Activated T-helper 17 cell treated with anti-CD3 and anti-CD28 coated beads, Interleukin-2, amount 50 U/mL, for 72 hours (primary cell): ENCODE measurements at regions not wholly inside any gene's neighbourhood (a gene's known extent, or its start where the extent isn't known, plus 50 kb on each side); places are given as distances from the start of the nearest gene placed in this dataset.
"Not testable (repeated sequence)": the region's sequence is repeated elsewhere in the genome, so short reads cannot be mapped to it uniquely, and the experiment has no call there.

Source experiments
- ATAC-seq: fragments of 150-1000 bp; cut with Tn5 transposase; replicated peaks from 2 replicates; pipeline ENCODE4 v1.10.0; 2021; ENCODE audit warnings: mild to moderate bottlenecking, moderate library complexity
- H3K27ac Mint-ChIP-seq: one replicate; pipeline ENCODE4 v1.8.0; 2022; ENCODE audit warnings: mixed read lengths
- H3K27me3 Mint-ChIP-seq: one replicate; pipeline ENCODE4 v1.8.0; 2022; ENCODE audit warnings: mixed read lengths
- H3K36me3 Mint-ChIP-seq: one replicate; pipeline ENCODE4 v1.8.0; 2022; ENCODE audit warnings: low read depth, mild to moderate bottlenecking, mixed read lengths
- H3K4me1 Mint-ChIP-seq: one replicate; pipeline ENCODE4 v1.8.0; 2022; ENCODE audit warnings: mixed read lengths
- H3K4me3 Mint-ChIP-seq: one replicate; pipeline ENCODE4 v1.8.0; 2022; ENCODE audit warnings: mild to moderate bottlenecking, mixed read lengths
- H3K9me3 Mint-ChIP-seq: one replicate; pipeline ENCODE4 v1.8.0; 2022; ENCODE audit warnings: mixed read lengths

DNA sequence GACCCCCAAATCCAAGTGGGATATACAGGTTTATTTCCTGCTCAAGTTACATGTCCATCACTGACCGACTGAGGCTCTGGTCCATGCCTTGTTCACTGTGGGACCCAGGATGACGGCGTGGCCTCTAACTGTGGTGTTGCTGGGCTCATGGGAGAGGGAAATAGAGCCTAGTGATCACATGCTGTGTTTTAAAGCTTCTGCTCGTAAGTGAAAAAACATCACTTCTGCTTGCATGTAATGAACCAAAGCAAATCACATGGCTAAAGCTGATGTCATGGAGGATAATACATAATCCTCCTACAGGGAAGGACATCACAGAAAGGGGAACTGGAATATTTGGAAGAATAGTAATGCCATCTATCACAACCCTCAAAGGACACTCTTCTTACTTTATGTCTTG, 107.6 kb downstream of the FASLG start:
- no peaks in the 10 kb centered on the region for H3K36me3 Mint-ChIP-seq
- ATAC-seq: no peak

GRCh38 chr1:172770071-172770470, 111.2 kb downstream of the FASLG start:
- H3K27me3 Mint-ChIP-seq: peaks cover 3% of the 10 kb centered on the region
- H3K27ac Mint-ChIP-seq: no peak overlapping the region
- no peak overlapping the region for H3K4me3 Mint-ChIP-seq
- ATAC-seq: no peak
- no peaks in the 10 kb centered on the region for H3K4me1 Mint-ChIP-seq
- H3K36me3 Mint-ChIP-seq: no peaks in the 10 kb centered on the region
- no peaks in the 10 kb centered on the region for H3K9me3 Mint-ChIP-seq

More for the DNA sequence above, 107.6 kb downstream of the FASLG start:
- Mint-ChIP-seq H3K4me1 (peaks cover 22% of the 10 kb centered on the region), H3K9me3 (no peaks in the 10 kb centered on the region), H3K27me3 (peaks cover 9% of the 10 kb centered on the region), H3K27ac (no peak overlapping the region), H3K4me3 (no peak overlapping the region)

DNA sequence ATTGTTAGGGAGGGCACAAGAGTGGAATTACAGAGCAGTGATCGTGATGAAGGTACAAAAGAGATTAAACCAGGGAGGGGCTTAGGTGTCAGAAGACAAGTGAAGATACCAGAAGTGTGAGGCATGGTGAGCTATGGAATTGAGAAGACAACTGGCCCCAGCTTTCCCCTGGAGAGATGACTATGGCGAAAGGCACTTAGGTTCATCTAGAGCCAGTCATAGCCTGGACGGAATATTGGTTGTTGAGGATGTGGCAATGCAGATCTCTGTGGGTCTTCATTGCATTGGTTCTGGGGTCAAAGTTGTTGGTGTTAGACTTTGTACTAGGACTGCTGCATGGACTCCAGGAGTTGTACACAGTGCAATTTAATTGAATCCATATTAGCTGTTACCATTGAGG, 115.7 kb downstream of the FASLG start:
- Mint-ChIP-seq H3K4me3 (no peak overlapping the region), H3K27ac (no peak overlapping the region), H3K36me3 (no peaks in the 10 kb centered on the region)

GRCh38 chr1:172775606-172776005, 116.7 kb downstream of the FASLG start:
- no peak for ATAC-seq
- no peak overlapping the region for H3K4me3 Mint-ChIP-seq
- no peak overlapping the region for H3K27ac Mint-ChIP-seq
- H3K27me3 Mint-ChIP-seq: peaks cover 3% of the 10 kb centered on the region
- no peaks in the 10 kb centered on the region for H3K9me3 Mint-ChIP-seq
- no peaks in the 10 kb centered on the region for H3K36me3 Mint-ChIP-seq
- no peaks in the 10 kb centered on the region for H3K4me1 Mint-ChIP-seq

More for the DNA sequence above, 115.7 kb downstream of the FASLG start:
- H3K4me1 Mint-ChIP-seq: no peaks in the 10 kb centered on the region
- no peak for ATAC-seq
- no peaks in the 10 kb centered on the region for H3K9me3 Mint-ChIP-seq
- peaks cover 3% of the 10 kb centered on the region for H3K27me3 Mint-ChIP-seq

GRCh38 chr1:172776071-172776470, 117.2 kb downstream of the FASLG start:
- no peaks in the 10 kb centered on the region for H3K9me3 Mint-ChIP-seq
- peaks cover under 1% of the 10 kb centered on the region for H3K4me1 Mint-ChIP-seq
- no peaks in the 10 kb centered on the region for H3K36me3 Mint-ChIP-seq
- peaks cover 3% of the 10 kb centered on the region for H3K27me3 Mint-ChIP-seq
- no peak for ATAC-seq
- no peak overlapping the region for H3K4me3 Mint-ChIP-seq
- no peak overlapping the region for H3K27ac Mint-ChIP-seq

GRCh38 chr1:172777767-172778166, 118.9 kb downstream of the FASLG start:
- no peaks in the 10 kb centered on the region for H3K27me3 Mint-ChIP-seq
- H3K4me3 Mint-ChIP-seq: no peak overlapping the region
- H3K9me3 Mint-ChIP-seq: no peaks in the 10 kb centered on the region
- peaks cover 12% of the 10 kb centered on the region for H3K4me1 Mint-ChIP-seq
- H3K27ac Mint-ChIP-seq: no peak overlapping the region
- no peaks in the 10 kb centered on the region for H3K36me3 Mint-ChIP-seq
- ATAC-seq: no peak

DNA sequence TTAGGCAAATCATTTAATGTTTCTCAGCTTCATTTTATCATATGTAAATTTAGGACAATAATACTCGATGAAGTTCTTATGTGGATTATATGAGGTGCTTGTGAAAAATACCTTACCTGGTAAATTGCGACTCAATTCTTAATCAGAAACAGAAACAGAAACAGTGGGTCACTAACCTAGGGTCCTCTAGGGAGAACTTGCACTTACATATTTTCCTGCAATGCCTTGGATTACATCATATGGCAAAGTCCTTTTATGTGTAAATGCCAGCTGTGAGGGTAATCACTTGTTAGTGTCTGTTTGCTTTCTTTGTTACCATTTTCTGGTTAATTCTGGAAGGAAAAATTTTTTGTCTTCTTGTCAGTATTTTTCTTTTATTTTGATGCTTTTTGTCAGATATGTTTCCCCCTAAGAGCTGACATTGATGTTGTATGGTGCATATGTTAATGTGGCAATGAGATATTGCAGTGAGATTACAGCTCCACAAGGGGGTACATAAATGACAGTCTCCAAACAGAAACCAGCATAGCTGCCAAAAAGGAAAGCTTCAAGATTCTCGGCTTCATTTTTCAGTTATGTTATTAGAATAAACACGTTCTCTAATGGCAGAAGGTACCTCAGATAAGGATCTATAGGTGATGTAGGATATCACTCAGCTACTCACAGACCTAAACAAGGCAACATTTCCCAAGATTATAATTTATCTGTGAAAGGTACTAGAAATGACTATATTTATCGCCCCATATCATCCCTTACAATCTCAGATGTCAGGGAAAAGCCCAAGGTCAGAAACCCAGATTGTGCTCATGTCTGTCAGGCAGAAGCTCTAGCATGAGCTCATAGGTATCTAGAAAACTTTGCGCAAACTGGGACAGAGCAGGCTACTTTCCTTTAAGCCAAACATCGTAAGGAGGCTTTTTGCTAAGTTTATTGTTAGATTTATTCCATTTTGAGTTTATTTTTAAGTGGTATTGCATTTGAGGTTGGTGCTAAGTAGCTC, 119.9 kb downstream of the FASLG start:
- Mint-ChIP-seq H3K27ac (no peak overlapping the region), H3K4me1 (peaks cover 12% of the 10 kb centered on the region), H3K27me3 (no peaks in the 10 kb centered on the region), H3K4me3 (peak overlapping the region; percentile 19), H3K36me3 (no peaks in the 10 kb centered on the region), H3K9me3 (peaks cover 3% of the 10 kb centered on the region)
- ATAC-seq: peak; percentile 65

- ATAC-seq: no peak
- H3K27me3 Mint-ChIP-seq: no peaks in the 10 kb centered on the region
- peaks cover 12% of the 10 kb centered on the region for H3K4me1 Mint-ChIP-seq
- H3K27ac Mint-ChIP-seq: no peak overlapping the region
- H3K36me3 Mint-ChIP-seq: no peaks in the 10 kb centered on the region
- peak overlapping the region; percentile 19 for H3K4me3 Mint-ChIP-seq
- H3K9me3 Mint-ChIP-seq: peaks cover 3% of the 10 kb centered on the region
These were observed 120.6 kb downstream of the FASLG start for GRCh38 chr1:172779491-172779890.

DNA sequence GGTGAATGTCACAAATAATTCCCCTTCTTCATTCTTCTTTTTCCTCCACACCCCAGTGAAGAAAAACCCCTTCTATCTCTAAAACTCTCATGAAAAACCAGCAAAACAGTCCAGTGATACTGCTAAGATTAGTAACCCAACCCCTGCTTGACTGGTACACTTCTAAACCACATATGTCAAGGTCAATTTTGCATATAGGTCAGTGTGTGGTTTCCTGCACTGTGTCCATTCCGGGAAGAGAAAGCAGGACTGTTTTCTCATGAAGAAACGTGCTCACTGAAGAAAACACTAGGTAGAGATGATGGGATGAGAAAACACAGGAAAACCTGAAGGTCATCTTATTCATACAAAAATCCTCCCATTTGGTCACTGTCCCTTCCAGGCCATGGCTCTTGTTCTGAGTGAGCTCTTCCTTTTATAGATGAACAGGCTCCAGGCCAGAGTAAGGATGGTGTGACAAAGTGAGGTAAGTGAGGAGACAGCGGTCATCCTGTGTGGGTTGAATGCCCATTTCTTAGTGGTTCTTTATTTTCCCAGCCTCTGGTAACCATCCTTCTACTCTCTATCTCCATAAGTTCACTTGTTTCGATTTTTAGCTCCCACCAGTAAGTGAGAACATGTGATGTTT, 122.7 kb downstream of the FASLG start:
- Mint-ChIP-seq H3K27me3 (no peaks in the 10 kb centered on the region), H3K4me3 (no peak overlapping the region), H3K27ac (no peak overlapping the region), H3K4me1 (peaks cover 12% of the 10 kb centered on the region), H3K36me3 (no peaks in the 10 kb centered on the region), H3K9me3 (peaks cover 3% of the 10 kb centered on the region)
- peak; percentile 75 for ATAC-seq

DNA sequence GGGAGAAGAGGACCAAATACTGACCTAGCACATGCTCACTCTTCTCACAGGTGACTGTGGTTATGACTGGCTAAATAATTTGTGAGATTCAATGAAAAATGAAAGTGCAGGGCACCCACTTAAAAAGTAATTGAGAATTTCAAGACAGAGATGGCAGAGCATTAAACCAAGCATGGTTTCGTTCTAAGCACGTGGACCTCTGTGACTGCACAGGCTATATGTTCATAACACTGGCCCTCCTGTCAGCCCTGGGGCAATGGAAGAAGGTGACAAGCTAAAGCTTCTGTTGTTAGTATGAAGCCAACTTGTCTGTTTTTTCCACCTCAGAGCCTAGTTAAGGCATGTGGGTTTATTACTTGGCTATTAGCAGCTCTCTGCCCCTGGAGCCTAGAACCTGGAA, 130.9 kb downstream of the FASLG start:
- Mint-ChIP-seq H3K36me3 (no peaks in the 10 kb centered on the region), H3K27me3 (no peaks in the 10 kb centered on the region), H3K4me3 (no peak overlapping the region), H3K9me3 (no peaks in the 10 kb centered on the region), H3K4me1 (no peaks in the 10 kb centered on the region), H3K27ac (no peak overlapping the region)
- ATAC-seq: no peak

DNA sequence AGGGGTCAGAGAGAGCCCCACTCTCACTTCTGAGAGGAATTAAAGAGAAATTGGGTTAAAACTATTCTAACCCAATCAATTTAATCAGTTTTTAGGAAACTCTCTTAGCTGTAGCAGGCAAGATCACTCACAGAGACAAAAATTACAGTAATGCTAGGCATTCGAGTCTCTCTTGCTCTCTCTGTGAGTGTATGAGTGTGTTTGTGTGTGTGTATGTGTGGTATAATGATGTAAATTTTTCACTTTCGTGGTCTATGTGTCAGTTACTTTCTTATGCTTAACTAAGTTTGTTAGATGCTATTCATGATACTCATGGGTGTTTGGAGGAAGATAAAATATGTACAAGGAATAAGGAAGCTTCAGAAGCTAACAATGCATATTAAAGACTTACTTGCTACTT, 131.3 kb downstream of the FASLG start:
- no peak overlapping the region for H3K4me3 Mint-ChIP-seq
- no peak overlapping the region for H3K27ac Mint-ChIP-seq
- H3K36me3 Mint-ChIP-seq: no peaks in the 10 kb centered on the region
- no peak for ATAC-seq
- H3K9me3 Mint-ChIP-seq: no peaks in the 10 kb centered on the region
- no peaks in the 10 kb centered on the region for H3K27me3 Mint-ChIP-seq
- H3K4me1 Mint-ChIP-seq: no peaks in the 10 kb centered on the region

GRCh38 chr1:172793823-172794222, 134.9 kb downstream of the FASLG start:
- no peaks in the 10 kb centered on the region for H3K9me3 Mint-ChIP-seq
- ATAC-seq: no peak
- no peak overlapping the region for H3K27ac Mint-ChIP-seq
- H3K36me3 Mint-ChIP-seq: no peaks in the 10 kb centered on the region
- no peak overlapping the region for H3K4me3 Mint-ChIP-seq
- H3K4me1 Mint-ChIP-seq: no peaks in the 10 kb centered on the region
- H3K27me3 Mint-ChIP-seq: no peaks in the 10 kb centered on the region

GRCh38 chr1:172795741-172796140, 136.8 kb downstream of the FASLG start:
- Mint-ChIP-seq H3K27ac (no peak overlapping the region), H3K4me1 (no peaks in the 10 kb centered on the region), H3K27me3 (no peaks in the 10 kb centered on the region), H3K36me3 (no peaks in the 10 kb centered on the region), H3K9me3 (no peaks in the 10 kb centered on the region), H3K4me3 (no peak overlapping the region)
- ATAC-seq: no peak

GRCh38 chr1:172799804-172800203, 140.9 kb downstream of the FASLG start:
- not testable (repeated sequence) for H3K27me3 Mint-ChIP-seq, H3K4me3 Mint-ChIP-seq, H3K36me3 Mint-ChIP-seq, H3K4me1 Mint-ChIP-seq, ATAC-seq, H3K27ac Mint-ChIP-seq
- peaks cover 14% of the 10 kb centered on the region for H3K9me3 Mint-ChIP-seq

DNA sequence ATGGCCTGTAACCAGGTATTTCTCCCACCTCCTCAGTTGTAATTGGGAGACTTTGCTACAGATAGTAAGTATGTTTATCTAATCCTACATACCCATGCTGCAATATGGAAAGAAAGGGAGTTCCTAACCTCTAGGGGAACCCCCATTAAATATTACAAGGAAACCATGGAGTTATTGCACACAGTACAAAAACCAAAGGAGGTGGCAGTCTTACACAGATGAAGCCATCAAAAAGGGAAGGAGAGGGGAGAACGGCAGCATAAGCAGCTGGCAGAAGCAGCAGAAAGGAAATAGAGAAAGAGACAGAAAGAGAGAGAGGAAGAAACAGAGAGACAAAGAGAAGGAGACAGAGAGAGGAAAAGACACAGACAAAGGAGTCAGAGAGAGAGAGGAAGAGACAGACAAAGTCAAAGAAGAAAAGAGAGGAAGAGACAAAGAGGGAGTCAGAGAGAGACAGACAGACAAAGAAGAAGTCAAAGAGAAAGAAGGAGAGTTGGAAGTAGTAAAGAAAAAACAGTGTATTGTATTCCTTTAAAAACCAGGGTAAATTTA, 142.9 kb downstream of the FASLG start:
- Mint-ChIP-seq H3K4me3 (no peak overlapping the region), H3K27me3 (no peaks in the 10 kb centered on the region), H3K9me3 (peaks cover 14% of the 10 kb centered on the region), H3K27ac (no peak overlapping the region), H3K36me3 (no peaks in the 10 kb centered on the region), H3K4me1 (no peaks in the 10 kb centered on the region)
- ATAC-seq: no peak
